ENCODE measurements at regions not wholly inside any gene's neighbourhood (a gene's known extent, or its start where the extent isn't known, plus 50 kb on each side); places are given as distances from the start of the nearest gene placed in this dataset.

DNA sequence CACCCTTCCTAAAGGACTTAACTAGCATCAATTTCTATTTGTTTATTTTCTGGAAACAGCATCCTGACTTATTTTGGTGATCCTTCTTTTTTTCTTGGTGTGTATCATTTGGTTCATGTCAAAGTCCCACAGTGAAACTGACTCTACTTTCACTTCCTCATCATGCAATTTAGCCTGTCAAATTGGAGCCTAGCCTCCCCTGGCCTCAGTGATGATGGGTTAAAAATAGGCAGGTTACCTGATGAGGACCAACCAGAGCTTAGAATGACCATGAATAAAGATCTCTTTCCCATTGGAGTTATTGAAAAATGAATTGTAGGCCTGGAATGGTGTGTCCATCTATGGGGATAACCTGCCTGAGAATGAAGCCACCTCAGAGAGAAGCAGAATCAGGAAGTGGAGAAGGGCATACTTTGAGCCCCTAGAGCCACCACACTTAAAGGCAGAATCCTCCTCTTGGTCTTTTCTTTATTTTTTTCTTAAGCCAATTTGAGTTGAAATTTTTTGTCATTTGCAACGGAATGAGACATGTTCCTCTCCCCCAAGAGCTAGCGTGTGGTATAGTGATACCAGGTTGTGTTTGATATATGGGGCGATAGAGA, 105.6 kb downstream of the BTBD3 start:
- no peak for DNase-seq

DNA sequence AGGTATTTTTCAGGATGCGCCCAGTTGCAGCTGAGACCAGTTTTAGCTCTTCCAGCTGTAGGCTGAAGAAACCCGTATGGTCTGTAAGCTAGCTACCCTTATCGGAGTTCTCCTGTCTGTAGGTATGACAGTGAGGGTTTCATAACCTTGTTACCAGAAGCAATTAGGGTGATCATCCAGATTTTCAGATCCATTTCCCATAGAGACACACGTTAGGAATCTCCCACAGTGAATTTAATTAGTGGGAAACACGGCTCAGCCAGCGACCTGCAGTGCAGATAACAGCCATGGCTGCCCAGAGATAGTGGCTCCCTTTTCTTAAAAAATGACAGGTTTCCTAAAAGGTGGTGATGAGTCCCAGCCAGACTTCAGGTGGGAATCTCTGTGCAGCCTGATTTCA, 111.1 kb downstream of the BTBD3 start:
- DNase-seq, result no peak

DNA sequence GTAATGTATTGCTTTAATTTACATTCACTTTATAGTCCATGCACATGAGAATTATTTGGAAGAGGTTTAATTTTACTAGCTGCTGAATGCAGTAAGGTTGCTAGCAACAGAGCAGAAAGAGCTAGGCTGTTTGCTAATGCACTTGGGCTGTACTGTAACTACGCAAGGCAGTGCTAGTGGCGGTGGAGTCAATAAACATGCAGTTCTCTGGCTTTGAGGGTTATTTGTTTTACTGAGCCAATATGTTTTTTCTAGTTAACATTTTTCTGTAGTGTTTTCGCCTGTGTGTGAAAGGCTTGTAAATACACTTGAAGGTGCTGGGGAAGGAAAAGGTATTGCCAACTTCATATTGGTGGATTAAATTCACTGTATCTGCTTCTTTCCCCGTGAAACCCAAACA, 112.8 kb downstream of the BTBD3 start:
- DNase-seq, result no peak

DNA sequence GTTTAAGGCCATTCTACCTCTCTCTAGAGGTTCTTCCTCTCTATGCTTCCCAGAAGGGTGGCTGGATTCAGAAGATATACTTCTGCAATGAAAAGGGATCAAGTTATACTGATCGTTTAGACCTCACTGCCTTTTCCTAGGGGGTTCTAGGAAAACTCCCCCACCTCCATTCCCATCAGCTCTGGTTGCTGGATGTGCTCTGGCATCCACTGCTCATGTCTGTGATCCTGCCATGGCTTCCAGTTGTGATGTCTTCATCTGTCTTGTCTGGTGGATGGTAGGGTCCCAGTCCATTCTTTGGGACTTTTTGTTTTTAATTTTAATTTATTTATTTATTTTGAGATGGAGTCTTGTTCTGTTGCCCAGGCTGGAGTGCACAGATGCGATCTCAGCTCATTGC, 118.4 kb downstream of the BTBD3 start:
- DNase-seq, result no peak

DNA sequence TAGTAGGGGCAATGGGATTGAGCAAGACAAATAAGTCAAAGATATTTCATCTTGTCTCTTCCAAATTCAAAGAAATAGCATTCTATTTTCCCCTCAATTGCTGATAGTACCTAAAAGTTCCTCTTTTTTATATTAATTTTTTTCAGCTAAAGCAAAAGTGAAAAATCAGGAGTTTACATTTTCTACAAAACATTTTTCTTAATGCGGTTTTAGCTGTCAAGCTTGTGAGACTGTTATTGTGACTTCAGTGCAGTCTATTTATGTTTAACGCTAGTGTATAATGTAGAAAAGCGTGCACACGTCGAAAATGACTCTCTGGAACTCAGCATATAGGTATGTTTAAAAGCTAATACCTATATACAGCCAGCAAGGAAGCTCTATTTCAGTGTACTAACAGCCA, 119.8 kb downstream of the BTBD3 start:
- DNase-seq, result no peak

DNA sequence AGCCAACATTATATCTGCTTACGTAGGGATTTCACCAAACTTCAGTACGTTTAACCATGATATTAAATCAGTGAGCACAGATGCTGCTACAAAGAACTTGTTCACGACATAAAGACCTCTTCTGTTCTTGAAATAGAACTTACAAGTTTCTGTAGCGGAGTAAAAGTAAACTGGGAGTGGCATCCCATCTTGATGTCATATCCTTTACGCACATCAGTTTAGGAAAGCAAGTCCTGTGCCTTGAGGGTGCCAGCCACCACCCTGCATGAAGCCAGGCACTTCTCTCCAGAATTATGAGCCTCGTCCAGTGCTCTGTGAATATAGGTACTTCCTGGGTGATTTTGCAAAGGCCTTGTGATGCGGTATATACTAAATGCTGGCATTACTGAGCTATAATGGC, 122.6 kb downstream of the BTBD3 start:
- DNase-seq, result no peak

DNA sequence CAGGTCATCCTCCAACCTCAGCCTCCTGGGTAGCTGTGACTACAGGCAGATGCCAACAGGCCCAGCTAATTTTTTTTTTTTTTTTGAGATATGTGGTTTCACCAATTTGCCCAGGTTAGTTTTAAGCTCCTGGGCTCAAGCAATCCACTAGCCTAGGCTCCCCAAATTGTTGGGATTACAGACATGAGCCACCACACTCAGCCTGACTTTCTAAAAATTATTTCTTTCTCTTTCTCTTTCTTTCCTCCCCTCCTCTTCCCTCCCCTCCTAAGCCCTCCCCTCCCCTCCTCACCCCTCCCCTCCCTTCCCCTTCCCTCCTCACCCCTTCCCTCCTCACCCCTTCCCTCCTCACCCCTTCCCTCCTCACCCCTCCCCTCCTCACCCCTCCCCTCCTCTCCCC, 127.3 kb downstream of the BTBD3 start:
- DNase-seq, result no peak

DNA sequence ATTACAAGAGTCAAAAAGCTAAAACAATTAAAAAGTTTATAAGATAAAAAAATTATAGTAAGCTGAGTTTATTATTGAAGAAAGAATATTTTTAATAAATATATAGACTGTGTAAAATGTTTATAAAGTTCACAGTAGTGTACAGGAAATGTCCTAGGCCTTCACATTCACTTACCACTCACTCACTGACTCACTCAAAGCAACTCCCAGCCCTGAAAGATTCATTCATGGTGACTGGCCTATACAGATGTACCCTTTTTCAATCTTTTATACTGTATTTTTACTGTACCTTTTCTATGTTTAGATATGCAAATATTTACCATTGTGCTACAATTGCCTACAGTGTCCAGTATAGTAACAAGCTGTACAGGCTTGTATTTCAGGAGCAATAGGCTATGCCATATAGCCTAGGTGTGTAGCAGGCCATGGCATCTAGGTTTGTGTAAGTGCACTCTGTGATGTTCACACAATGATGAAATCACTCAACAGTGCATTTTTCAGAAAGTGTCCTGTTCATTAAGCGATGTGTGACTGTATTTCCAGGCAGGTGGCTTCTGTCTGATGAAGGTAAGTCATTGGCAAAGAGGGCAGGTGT, 130.2 kb downstream of the BTBD3 start:
- DNase-seq, result no peak

DNA sequence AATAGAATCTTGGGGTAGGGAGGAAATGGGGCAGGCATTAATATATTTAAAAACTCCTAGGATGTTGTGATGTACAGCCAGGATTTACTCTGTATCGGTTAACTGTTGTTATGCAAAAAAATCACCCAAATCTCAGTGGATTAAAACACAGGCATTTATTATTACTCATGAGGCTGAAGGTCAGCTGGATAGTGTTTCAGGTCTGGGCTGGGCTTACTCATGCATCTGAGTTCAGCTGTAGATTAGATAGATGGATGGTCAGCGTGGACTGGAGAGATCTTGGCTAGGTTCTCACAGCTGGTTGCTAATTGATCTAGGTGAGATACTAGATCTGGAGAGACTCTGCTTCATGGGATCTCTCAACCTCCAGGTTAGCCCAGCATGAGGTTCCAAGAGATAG, 131.4 kb downstream of the BTBD3 start:
- DNase-seq, result no peak

DNA sequence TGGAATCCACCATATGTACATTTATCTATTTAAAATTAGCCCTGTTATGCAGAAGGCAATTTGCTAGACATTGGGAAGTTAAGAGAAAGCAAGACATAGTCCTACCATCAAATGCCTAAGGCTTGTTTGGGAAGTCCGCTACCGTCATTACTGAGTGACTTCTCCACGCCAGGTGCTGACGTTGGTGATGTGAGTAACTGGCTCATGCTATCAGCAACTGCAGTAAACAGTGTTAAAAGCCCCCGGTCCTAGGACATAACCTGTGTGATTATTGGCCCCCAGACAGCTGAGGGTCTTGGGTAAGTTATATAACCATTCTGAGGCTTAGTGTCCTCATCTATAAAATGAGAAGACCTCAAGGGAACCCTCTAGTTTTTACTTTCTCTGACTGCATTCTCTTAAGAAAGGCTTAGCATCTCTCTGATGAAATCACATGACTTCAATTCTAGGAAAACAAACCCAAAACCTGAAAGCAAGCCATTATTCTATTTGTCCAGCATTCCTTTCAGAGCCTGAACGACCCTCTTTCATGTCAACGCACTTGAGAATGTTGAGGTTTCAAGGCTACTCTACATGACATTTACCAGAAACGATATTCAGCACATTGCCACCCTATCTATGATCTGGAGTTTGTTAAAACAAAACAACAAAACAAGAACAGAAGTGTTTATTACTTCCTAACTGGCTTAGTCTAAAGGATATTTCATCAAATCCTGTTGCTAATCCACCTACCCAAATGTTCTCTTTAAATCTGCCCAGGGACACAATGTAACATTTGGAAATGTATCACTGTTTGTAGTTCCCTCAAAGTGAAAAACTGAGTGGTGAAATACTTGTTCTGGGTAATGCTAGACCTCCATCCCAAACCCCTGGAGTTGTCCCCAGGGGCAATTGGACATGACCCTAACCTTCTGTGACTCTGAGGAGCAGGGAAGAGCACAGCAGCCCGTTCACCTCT, 133.8 kb downstream of the BTBD3 start:
- DNase-seq, result no peak

DNA sequence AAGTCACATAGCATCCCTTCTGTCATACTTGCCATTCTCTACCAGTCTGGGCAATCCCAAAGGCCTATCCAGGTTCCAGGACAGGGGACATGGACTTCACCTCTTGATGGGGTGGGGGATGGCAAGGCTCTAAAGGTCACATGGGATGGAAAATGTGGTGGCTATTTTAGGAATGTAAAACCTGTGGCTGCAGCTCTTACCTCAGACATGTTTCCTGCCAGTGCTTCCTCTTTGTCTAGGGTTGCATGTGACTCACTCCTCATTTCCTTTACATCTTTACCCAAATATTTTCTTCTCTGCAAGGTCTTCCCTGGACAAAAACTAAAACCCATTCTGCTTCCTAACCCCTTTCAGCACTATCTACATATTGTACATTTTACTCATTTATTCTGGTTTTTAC, 135.7 kb downstream of the BTBD3 start:
- DNase-seq, result no peak

DNA sequence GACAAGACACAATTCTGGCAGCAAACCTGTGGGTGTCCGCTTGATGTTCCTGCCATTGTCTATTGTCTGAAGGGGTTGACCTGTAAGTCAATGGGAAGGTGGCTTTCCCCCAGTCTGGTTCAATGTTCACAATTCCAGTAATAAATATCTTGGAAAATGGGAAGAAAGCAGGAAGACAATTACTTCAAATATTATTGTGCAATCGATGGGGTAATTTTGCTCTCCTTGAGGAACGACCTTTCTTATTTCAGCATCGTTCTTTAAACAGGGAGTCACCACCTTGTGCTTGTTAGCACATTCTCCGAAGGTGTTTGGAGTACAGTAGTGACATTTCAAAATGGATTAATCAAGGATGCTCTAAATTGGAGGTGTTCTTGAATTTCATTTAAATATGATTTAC, 136.9 kb downstream of the BTBD3 start:
- DNase-seq, result no peak

DNA sequence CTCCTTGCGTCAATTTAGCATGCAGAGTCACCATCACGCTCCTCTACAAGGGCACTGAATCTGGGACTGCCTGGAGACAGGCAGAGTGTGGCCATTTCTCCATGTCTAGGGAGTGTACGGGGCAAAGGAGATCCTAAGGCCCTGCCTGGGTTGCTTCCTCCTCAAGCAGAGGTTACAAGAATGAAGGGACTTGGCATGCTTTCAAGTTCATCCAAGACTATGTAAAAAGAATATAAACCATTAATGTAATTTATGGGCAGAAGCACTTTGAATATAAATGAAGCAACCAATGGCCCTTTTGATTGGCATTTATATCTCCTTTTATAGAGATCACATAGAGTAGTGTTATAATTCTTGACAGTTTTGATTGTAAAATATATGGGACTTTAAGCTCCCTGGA, 137.5 kb downstream of the BTBD3 start:
- DNase-seq, result no peak

DNA sequence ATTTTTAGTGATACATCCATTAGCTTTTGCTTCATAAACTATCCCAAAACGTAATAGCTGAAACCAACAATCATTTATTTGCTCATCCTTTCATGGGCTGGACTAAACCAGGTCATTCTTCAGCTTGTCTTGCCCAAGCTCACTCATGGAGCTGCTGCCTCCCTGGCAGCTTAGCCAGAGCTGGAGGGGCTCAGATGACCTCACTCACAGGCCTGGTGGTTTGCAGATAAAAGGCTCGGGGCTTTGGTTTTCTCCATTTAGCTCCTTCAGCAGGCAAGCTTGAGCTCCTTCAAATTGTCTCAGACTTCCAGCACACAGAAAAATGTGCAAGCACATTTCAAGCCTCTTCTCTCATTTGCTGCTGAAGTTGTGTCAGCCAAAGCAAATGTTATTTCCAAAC, 139.1 kb downstream of the BTBD3 start:
- DNase-seq, result no peak

DNA sequence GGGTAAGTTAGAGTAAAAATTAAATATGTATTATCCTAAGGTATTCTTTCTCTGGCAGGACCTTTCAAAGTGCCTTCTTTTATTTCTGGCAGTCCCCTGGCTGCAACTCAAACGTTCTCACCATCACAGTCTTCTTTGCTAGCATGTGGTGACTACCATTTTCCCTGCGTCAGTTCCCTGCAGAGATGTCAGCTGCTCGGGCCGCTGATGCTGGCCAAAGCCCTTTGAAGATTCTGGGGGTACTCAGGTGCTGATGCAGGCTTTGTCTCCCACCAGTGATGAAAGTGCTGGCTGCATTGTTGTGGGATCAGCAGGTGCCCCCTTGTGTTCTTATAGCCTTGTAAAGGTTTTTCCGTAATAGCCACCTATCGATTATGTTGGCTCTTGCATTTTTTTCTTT, 140.1 kb downstream of the BTBD3 start:
- no peak for DNase-seq

DNA sequence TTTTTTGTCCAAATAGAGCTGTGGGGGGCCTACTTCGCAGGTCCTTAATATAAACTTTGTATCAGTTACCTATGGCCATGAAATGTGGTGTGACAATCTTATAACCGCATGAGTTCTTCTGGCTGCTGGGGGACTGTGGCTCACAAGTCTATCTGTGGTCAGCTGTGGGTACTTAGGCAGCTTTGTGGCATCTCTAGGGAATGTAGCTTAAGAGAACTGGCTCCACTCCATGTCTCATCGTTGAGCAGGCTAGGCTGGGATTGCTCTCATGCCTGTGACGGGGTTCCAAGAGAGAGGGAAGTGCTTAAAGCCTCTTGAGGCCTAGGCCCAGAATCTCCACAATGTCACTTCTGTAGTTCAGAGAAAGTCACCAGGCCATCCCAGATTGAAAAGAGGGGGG, 140.5 kb downstream of the BTBD3 start:
- DNase-seq, result no peak

DNA sequence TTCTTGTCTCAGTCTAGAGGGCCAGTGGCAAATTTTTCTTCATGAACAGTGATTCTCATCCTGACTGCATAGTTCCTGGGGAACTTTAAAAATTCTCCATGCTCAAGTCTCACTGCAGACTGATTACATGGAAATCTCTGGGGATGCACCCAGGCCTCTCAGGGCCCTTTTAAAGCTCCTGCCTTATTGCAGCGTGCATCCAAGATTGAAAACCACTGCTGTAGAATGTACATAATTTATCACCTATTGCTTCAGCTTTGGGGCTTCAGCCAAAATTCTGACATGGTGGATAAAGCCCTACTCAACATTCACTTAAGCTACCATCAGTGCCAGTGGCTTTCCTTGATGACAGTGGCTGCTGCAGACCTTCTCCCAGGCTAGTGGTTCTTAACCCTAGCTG, 143.8 kb downstream of the BTBD3 start:
- DNase-seq, result no peak

DNA sequence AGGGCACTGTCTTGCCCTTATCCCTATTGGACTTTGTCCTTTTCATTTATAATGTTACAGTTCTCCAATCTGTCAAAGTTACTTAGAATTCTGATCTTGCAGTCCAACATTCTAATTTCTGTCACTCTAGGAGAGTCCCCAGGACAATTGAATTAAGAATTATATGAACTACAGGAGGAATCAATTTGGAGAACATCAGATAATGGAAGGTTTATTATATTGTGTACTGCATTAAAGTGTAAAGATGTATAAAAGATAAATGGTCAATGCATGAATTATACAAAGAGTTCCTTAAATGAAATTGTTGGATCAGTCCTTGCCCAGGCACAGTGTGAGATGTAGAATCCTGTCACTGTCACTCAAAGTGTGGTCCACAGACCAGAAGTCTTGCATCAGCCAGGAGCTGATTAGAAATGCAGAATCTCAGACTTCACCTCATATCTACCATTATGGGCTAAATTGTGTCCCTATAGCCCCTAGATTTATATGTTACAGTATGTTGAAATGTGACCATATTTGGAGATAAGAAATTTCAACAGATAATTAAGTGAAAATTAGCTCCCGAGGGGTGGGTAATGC, 145.5 kb downstream of the BTBD3 start:
- DNase-seq, result no peak

DNA sequence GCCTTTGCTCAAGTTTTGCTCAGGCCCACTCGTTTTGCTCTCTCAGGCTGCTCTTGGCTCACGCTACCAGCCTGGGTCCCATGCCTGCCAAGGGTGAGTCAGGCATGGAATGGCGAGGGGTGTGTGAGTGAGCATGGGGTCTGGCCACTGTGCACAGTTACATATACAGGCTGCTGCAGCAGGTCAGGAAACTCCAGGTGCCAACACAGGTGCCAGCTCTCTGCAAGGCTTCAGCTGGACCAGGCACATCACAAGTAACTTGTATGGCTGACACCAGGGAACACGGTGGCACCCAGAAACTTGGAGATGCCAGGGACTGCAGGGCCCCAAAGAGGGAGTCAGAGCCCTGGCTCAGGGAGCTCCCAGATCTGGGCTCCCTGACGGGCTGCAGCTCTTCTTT, 146.8 kb downstream of the BTBD3 start:
- no peak for DNase-seq

DNA sequence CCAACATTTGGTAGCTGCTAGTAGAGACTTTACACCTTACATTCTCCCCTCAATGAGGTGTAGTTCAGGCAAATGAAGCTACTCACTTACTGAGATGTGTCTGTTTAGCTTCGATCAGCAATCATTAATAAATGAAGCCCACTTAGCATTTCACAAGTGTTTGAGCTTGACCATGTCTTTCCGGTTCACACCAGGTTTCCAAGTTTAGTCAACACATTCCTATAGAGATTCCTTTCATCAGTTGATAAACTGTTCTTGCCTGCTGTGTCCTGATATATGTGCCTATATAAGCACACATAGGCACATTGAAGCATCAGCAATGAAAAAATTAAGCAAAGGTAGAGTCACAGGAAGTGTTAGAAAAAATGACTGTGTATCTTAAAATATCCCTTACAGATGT, 150.0 kb downstream of the BTBD3 start:
- no peak for DNase-seq

DNA sequence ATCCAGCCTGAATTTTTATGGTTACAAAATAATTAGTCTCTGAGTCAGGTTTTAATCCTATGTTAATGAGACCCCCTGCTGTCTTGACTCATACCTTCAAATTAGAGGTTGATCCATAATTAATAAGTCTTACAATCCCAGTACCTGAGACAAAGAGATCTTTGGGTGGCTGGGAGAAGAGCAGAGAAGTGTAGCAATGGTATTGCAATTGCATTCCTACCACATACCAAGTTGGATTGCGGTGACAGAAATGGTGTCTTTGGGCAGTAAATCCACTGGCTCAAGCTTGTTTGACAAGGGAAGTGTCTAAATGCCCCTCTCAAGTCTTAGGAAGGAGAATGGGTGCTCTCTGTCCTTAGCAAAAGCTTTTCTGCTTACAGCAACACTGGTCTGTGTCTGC, 150.4 kb downstream of the BTBD3 start:
- DNase-seq, result no peak

DNA sequence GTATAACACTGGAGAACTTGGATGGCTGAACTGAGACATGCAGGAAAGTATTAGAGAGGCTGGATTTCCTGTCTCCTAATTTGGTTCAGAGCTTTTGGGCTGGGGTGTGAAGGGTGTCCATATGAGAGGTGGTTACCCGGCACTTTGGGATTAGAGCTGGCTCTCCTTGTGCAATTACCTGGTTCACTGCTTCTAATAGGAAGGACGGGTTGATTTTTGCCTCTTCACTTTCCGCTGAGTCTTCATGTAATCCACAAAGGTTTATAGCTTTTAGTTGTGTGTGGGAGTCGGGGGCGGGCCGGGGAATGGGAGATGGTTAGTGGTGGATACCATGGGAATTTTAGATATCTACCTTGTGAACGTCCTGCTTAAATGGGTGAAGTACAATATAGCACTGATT, 151.5 kb downstream of the BTBD3 start:
- DNase-seq, result no peak

DNA sequence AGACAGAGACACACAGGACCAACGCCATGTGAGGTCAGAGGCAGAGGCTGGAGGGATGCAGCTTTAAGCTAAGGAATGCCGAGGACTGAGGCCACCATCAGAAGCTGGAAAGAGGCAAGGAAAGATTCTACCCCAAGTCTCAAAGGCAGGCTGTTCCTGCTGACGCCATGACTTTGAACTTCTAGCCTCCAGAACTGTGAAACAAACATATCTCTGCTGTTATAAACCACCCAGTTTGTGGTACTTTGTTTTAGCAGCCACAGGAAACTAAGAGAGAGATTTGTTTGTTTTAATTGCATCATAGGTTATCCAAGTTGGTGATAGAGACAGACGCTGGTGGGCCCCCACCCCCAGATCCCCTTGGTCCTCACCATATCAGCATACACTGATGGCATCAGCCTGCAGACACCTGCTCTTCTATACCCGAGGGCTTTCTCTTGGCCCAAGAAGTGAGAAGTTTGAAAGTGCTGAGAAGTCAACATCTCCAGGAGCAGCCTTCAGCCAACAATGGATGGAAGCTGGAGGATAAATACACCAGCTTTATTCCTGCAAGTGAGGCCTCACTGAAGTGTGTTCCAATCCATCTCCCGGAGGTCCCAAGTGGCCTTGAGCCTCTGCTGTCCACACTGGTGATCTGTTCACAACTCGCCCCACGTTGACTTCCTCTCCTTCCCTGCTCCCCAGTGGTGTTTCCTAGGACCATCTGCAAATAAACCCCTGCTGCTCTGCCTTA, 154.7 kb downstream of the BTBD3 start:
- DNase-seq, result no peak

All from CD4-positive, alpha-beta T cell treated with Interleukin-21 for 1 hour (primary cell).